ENCODE measurements at regions not wholly inside any gene's neighbourhood (a gene's known extent, or its start where the extent isn't known, plus 50 kb on each side); places are given as distances from the start of the nearest gene placed in this dataset.

DNA sequence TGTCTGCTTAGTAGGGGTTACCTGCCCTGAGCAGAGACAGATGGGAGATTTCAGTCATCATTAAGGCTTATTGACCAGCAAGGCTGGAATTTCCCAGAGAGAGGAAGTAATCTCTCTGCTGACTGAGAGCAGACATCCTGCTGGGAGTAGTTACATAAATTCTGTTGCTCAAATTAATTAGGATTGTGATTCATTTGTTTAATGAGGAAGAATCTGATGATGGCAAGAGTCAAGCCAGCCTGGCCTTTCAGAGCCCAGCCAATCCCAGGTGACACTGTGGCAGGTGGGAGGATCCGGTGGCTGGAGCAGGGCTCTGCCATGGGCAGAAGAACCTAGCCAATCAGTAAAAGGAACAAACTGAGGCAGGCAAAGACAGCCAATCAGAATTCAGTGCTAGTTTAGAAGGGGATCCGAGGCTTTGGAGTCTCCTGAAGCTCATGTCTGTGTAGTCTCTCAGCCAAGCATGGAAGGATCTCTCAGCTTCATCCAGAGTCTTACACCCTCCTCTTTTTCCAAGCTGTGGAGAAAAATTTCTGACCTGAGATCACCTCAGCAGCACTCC lies 61.2 kb upstream of the CHST1 start:
- H3K14ac ChIP-seq (ENCODE audit: insufficient read length) = no peak overlapping the region

More for the DNA sequence above, 61.2 kb upstream of the CHST1 start:
- Histone ChIP-seq H4K20me1 (replicated peaks in 1 of 2; ENCODE audit: control insufficient read depth in 1 of 2, insufficient read depth in 2 of 2, low read length in 2 of 2) (no peaks in the 10 kb centered on the region), H3K27me3 (replicated peaks in 1 of 4; ENCODE audit: control insufficient read depth in 3 of 4, extremely low read depth in 1 of 4, insufficient read depth in 3 of 4, low read length in 3 of 4) (no peaks in the 10 kb centered on the region; a peak in 1 of 7 replicates), H3K9me3 (ENCODE audit: insufficient read depth in 2 of 2, low read depth in 1 of 2, low read length in 1 of 2) (no peaks in the 10 kb centered on the region), H2AK5ac (ENCODE audit: low read depth, low read length) (no peak overlapping the region), H3K4me3 (ENCODE audit: extremely low read depth in 1 of 4, insufficient read depth in 2 of 4, low read depth in 3 of 4, low read length in 4 of 4) (no peak overlapping the region), H2BK5ac (ENCODE audit: low read depth, low read length) (no peak overlapping the region), H3K23me2 (ENCODE audit: low read depth, low read length) (no peaks in the 10 kb centered on the region), H3K4ac (replicated peaks; ENCODE audit: insufficient read length, low read depth, low read length) (no peak overlapping the region), H2BK120ac (replicated peaks; ENCODE audit: low read depth, low read length) (no peak overlapping the region), H3K79me1 (ENCODE audit: low read depth, low read length) (no peaks in the 10 kb centered on the region), H3K4me2 (ENCODE audit: insufficient read depth in 1 of 2, low read depth in 2 of 2, low read length in 2 of 2) (no peak overlapping the region), H3K9ac (replicated peaks in 1 of 4; ENCODE audit: extremely low read depth in 1 of 4, low read depth in 3 of 4, low read length in 3 of 4) (no peak overlapping the region), H2AFZ (ENCODE audit: low read length) (no peak overlapping the region), H3K4me1 (replicated peaks in 1 of 4; ENCODE audit: control insufficient read depth in 3 of 4, insufficient read depth in 4 of 4, low read length in 3 of 4) (peaks cover 4 to 10% (median 9%) of the 10 kb centered on the region in 4 experiments; a peak in 6 of 7 replicates), H3K79me2 (ENCODE audit: control insufficient read depth in 1 of 2, insufficient read depth in 2 of 2, low read length in 2 of 2) (no peaks in the 10 kb centered on the region), H3K18ac (ENCODE audit: extremely low read depth, low read length) (no peak overlapping the region), H3K27ac (ENCODE audit: low read depth, low read length) (no peak overlapping the region), H2BK15ac (ENCODE audit: low read length) (no peak overlapping the region), H4K5ac (ENCODE audit: insufficient read length, low read depth, low read length) (no peak overlapping the region), H4K8ac (ENCODE audit: extremely low read depth, insufficient read depth, low read length) (no peak overlapping the region), H2BK20ac (ENCODE audit: low read length) (no peak overlapping the region), H3K56ac (replicated peaks; ENCODE audit: insufficient read length, low read depth, low read length) (no peak overlapping the region), H3K23ac (ENCODE audit: insufficient read length) (no peak overlapping the region), H3K36me3 (ENCODE audit: control insufficient read depth in 2 of 4, insufficient read depth in 4 of 4, low read length in 3 of 4) (no peaks in the 10 kb centered on the region), H2BK12ac (ENCODE audit: low read depth, low read length) (no peak overlapping the region), H4K91ac (replicated peaks; ENCODE audit: insufficient read length, low read length) (no peak overlapping the region)
- FAIRE-seq (no peak), DNase-seq (ENCODE audit: low read depth in 1 of 2, low spot score in 2 of 2) (no peak)
- CTCF ChIA-PET (ENCODE audit: partially characterized antibody) = no interaction called here
- WGBS, 2 experiments (ENCODE audit: extremely low coverage in 1 of 2, insufficient coverage in 1 of 2, insufficient read length in 1 of 2, insufficient replicate concordance in 2 of 2, low coverage in 1 of 2, low lambda C conversion rate in 2 of 2, missing lambda C conversion rate in 1 of 2) = 96% methylated on average over 2 of the region's 2 CpGs; no CpG with 5 or more reads in 1 of the 2 experiments
- POLR2A ChIA-PET (ENCODE audit: partially characterized antibody) = no interaction called here
- no peak for TF ChIP-seq TEAD4 (IDR thresholded peaks at IDR 0.05; ENCODE audit: low read depth, low read length)
